ENCODE measurements at regions not wholly inside any gene's neighbourhood (a gene's known extent, or its start where the extent isn't known, plus 50 kb on each side); places are given as distances from the start of the nearest gene placed in this dataset.

DNA sequence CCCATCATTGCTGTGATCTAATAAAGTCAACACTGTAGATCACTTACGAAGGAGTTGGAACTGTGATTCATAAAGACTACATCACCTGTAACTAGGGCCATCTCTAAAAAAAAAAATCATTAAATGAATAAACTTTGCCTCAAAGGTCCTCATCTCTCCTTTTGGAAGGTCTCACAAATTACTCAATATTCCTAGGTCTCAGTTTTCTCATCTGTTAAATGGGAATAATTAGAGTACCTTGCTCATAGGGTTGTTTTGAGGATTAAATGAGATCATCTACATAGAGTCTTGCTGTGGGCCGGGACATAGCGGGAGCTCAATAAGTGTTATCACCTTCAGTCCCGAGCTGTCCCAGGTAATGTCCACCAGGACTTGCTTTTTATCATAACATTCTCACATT lies 335.1 kb upstream of the PROK2 start:
- Histone ChIP-seq H3K79me2 (no peaks in the 10 kb centered on the region), H3K4me3 (no peak overlapping the region), H3K27ac (no peak overlapping the region), H4K20me1 (ENCODE audit: insufficient read depth, poor library complexity, severe bottlenecking) (no peaks in the 10 kb centered on the region), H3K4me1 (ENCODE audit: insufficient read depth) (peaks cover 4% of the 10 kb centered on the region), H2AFZ (no peak overlapping the region), H3K9me2 (replicated peaks; ENCODE audit: insufficient read depth) (no peaks in the 10 kb centered on the region), H3K27me3 (no peaks in the 10 kb centered on the region), H3K36me3 (replicated peaks; ENCODE audit: insufficient read depth, low read depth) (no peaks in the 10 kb centered on the region), H3K4me2 (no peak overlapping the region), H3K9me3 (ENCODE audit: low read depth) (no peaks in the 10 kb centered on the region)
- TF ChIP-seq EZH2 (IDR thresholded peaks at IDR 0.05; ENCODE audit: borderline replicate concordance): no peak
- TF ChIP-seq, protein P1, sequence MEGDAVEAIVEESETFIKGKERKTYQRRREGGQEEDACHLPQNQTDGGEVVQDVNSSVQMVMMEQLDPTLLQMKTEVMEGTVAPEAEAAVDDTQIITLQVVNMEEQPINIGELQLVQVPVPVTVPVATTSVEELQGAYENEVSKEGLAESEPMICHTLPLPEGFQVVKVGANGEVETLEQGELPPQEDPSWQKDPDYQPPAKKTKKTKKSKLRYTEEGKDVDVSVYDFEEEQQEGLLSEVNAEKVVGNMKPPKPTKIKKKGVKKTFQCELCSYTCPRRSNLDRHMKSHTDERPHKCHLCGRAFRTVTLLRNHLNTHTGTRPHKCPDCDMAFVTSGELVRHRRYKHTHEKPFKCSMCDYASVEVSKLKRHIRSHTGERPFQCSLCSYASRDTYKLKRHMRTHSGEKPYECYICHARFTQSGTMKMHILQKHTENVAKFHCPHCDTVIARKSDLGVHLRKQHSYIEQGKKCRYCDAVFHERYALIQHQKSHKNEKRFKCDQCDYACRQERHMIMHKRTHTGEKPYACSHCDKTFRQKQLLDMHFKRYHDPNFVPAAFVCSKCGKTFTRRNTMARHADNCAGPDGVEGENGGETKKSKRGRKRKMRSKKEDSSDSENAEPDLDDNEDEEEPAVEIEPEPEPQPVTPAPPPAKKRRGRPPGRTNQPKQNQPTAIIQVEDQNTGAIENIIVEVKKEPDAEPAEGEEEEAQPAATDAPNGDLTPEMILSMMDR (IDR thresholded peaks at IDR 0.05; ENCODE audit: poor library complexity): no peak
- TF ChIP-seq EZH2phosphoT487 (IDR thresholded peaks at IDR 0.05; ENCODE audit: low read depth, severe bottlenecking, unreplicated experiment): no peak
- no peak for DNase-seq (ENCODE audit: low spot score)
- WGBS (ENCODE audit: low lambda C conversion rate, missing lambda C conversion rate): 93% methylated on average over 4 of the region's 4 CpGs

GRCh38 chr3:72118628-72119027 lies 333.7 kb upstream of the PROK2 start:
- peaks cover 4% of the 10 kb centered on the region for H3K4me1 ChIP-seq (ENCODE audit: insufficient read depth)
- H3K9me2 ChIP-seq (replicated peaks; ENCODE audit: insufficient read depth): no peaks in the 10 kb centered on the region
- H3K27me3 ChIP-seq: no peaks in the 10 kb centered on the region
- H3K27ac ChIP-seq: no peak overlapping the region
- no peak for TF ChIP-seq EZH2 (IDR thresholded peaks at IDR 0.05; ENCODE audit: borderline replicate concordance)
- no peak for TF ChIP-seq EZH2phosphoT487 (IDR thresholded peaks at IDR 0.05; ENCODE audit: low read depth, severe bottlenecking, unreplicated experiment)
- TF ChIP-seq, protein P1 (IDR thresholded peaks at IDR 0.05; ENCODE audit: poor library complexity): no peak
- H3K9me3 ChIP-seq (ENCODE audit: low read depth): no peaks in the 10 kb centered on the region
- no peaks in the 10 kb centered on the region for H4K20me1 ChIP-seq (ENCODE audit: insufficient read depth, poor library complexity, severe bottlenecking)
- DNase-seq (ENCODE audit: low spot score): no peak
- H3K36me3 ChIP-seq (replicated peaks; ENCODE audit: insufficient read depth, low read depth): no peaks in the 10 kb centered on the region
- no peak overlapping the region for H3K4me3 ChIP-seq
- H3K79me2 ChIP-seq: no peaks in the 10 kb centered on the region
- no peak overlapping the region for H3K4me2 ChIP-seq
- no peak overlapping the region for H2AFZ ChIP-seq

DNA sequence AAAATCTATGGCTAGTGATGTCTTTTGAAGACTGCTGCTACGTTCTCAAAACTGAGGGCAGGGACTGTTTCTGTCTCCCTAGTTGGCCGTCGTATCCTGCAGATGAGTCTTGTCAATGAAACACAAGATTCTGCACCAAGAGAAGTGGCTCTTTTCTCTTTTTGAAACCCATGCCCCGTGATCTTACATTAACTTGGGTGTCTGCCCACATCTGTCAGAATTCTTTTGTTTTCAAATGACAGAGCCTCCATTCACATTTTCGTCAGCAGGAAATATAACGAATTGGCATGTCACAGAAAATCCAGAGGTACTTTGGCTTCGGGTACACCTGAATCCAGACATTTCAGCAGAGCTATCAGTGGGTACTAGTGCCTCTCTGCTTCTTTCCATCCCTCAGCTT lies 331.3 kb upstream of the PROK2 start:
- no peaks in the 10 kb centered on the region for H4K20me1 ChIP-seq (ENCODE audit: insufficient read depth, poor library complexity, severe bottlenecking)
- H3K4me1 ChIP-seq (ENCODE audit: insufficient read depth): peaks cover 9% of the 10 kb centered on the region
- H3K36me3 ChIP-seq (replicated peaks; ENCODE audit: insufficient read depth, low read depth): no peaks in the 10 kb centered on the region
- H3K9me3 ChIP-seq (ENCODE audit: low read depth): no peaks in the 10 kb centered on the region
- H3K27ac ChIP-seq: no peak overlapping the region
- H3K79me2 ChIP-seq: no peaks in the 10 kb centered on the region
- no peak overlapping the region for H2AFZ ChIP-seq
- H3K4me2 ChIP-seq: no peak overlapping the region
- H3K4me3 ChIP-seq: no peak overlapping the region
- no peaks in the 10 kb centered on the region for H3K9me2 ChIP-seq (replicated peaks; ENCODE audit: insufficient read depth)
- WGBS (ENCODE audit: low lambda C conversion rate, missing lambda C conversion rate): 93% methylated on average over 7 of the region's 7 CpGs
- no peaks in the 10 kb centered on the region for H3K27me3 ChIP-seq
- TF ChIP-seq EZH2phosphoT487 (IDR thresholded peaks at IDR 0.05; ENCODE audit: low read depth, severe bottlenecking, unreplicated experiment) (no peak), EZH2 (IDR thresholded peaks at IDR 0.05; ENCODE audit: borderline replicate concordance) (no peak)
- TF ChIP-seq, protein P1 (IDR thresholded peaks at IDR 0.05; ENCODE audit: poor library complexity): no peak
- DNase-seq (ENCODE audit: low spot score): no peak

- no peak for DNase-seq (ENCODE audit: low spot score)
- no peaks in the 10 kb centered on the region for H3K79me2 ChIP-seq
- H3K4me2 ChIP-seq: no peak overlapping the region
- WGBS (ENCODE audit: low lambda C conversion rate, missing lambda C conversion rate): 100% methylated on average over 6 of the region's 6 CpGs
- H4K20me1 ChIP-seq (ENCODE audit: insufficient read depth, poor library complexity, severe bottlenecking): no peaks in the 10 kb centered on the region
- H3K4me3 ChIP-seq: no peak overlapping the region
- no peak for TF ChIP-seq EZH2phosphoT487 (IDR thresholded peaks at IDR 0.05; ENCODE audit: low read depth, severe bottlenecking, unreplicated experiment)
- TF ChIP-seq EZH2 (IDR thresholded peaks at IDR 0.05; ENCODE audit: borderline replicate concordance): no peak
- TF ChIP-seq, protein P1 (IDR thresholded peaks at IDR 0.05; ENCODE audit: poor library complexity): no peak
- H3K36me3 ChIP-seq (replicated peaks; ENCODE audit: insufficient read depth, low read depth): no peaks in the 10 kb centered on the region
- H3K9me3 ChIP-seq (ENCODE audit: low read depth): no peaks in the 10 kb centered on the region
- peaks cover 9% of the 10 kb centered on the region for H3K4me1 ChIP-seq (ENCODE audit: insufficient read depth)
- H2AFZ ChIP-seq: no peak overlapping the region
- H3K9me2 ChIP-seq (replicated peaks; ENCODE audit: insufficient read depth): no peaks in the 10 kb centered on the region
- no peak overlapping the region for H3K27ac ChIP-seq
- H3K27me3 ChIP-seq: no peaks in the 10 kb centered on the region
Measured at GRCh38 chr3:72115307-72115706, 330.4 kb upstream of the PROK2 start.

Data from hepatocyte (in vitro differentiated cells).